ENCODE measurements at regions not wholly inside any gene's neighbourhood (a gene's known extent, or its start where the extent isn't known, plus 50 kb on each side); places are given as distances from the start of the nearest gene placed in this dataset.
A peak's percentile ranks its signal among the peaks of the same experiment; 100 is the strongest.
"Not testable (repeated sequence)": the region's sequence is repeated elsewhere in the genome, so short reads cannot be mapped to it uniquely, and the experiment has no call there.

- no peak overlapping the region for H3K4ac ChIP-seq (ENCODE audit: low read depth, low read length)
- no peak overlapping the region for H3K4me2 ChIP-seq (ENCODE audit: insufficient read depth, insufficient read length, low read length)
- H3K27ac Mint-ChIP-seq, result no peak overlapping the region; a peak in 1 of 7 replicates
- H2AK5ac ChIP-seq (ENCODE audit: insufficient read length, low read length), result no peak overlapping the region
- peaks cover 23% of the 10 kb centered on the region for H3K27me3 Mint-ChIP-seq (ENCODE audit: low read depth)
- H2BK12ac ChIP-seq (ENCODE audit: insufficient read length, low read depth, low read length), result no peak overlapping the region
- H3K36me3 Mint-ChIP-seq (ENCODE audit: insufficient read depth in 1 of 3, low read depth in 3 of 3), result peaks cover 0 to 7% (median 2%) of the 10 kb centered on the region in 3 experiments; a peak in 5 of 7 replicates
- no peak overlapping the region for H3K18ac ChIP-seq (ENCODE audit: insufficient read length, low read depth, low read length)
- no peaks in the 10 kb centered on the region for H3K9me3 ChIP-seq (ENCODE audit: control insufficient read depth, low read depth, low read length)
- H3K23ac ChIP-seq (ENCODE audit: insufficient read length, low read depth, low read length), result no peak overlapping the region
- no peak overlapping the region for H2BK20ac ChIP-seq (ENCODE audit: low read depth, low read length, poor library complexity, severe bottlenecking)
- H2BK15ac ChIP-seq (ENCODE audit: low read depth, low read length), result no peak overlapping the region
- H4K8ac ChIP-seq (replicated peaks; ENCODE audit: insufficient read length, low read depth, low read length), result no peak overlapping the region
- H4K5ac ChIP-seq (ENCODE audit: insufficient read length, low read depth, low read length), result no peak overlapping the region
- H3K79me1 ChIP-seq (ENCODE audit: insufficient read depth, low read depth, low read length, poor library complexity, severe bottlenecking), result no peaks in the 10 kb centered on the region
- no peaks in the 10 kb centered on the region for H3K79me2 ChIP-seq (ENCODE audit: insufficient read depth, low read length)
- no peaks in the 10 kb centered on the region for H3K23me2 ChIP-seq (ENCODE audit: insufficient read length, low read depth, low read length, poor library complexity, severe bottlenecking)
- H3K4me1 ChIP-seq (ENCODE audit: insufficient read depth, low read length), result no peaks in the 10 kb centered on the region; the same call in 1 of the 2 replicates
- no peak overlapping the region for H3T11ph ChIP-seq (ENCODE audit: low read length)
- no peak overlapping the region for H3K56ac ChIP-seq (ENCODE audit: insufficient read length, low read depth, low read length)
- peaks cover 3 to 8% of the 10 kb centered on the region in 2 experiments; a peak in 4 of 5 replicates for H3K9me3 Mint-ChIP-seq
- no peak overlapping the region for H3K14ac ChIP-seq (ENCODE audit: insufficient read depth, low read length)
- H3K9ac ChIP-seq (ENCODE audit: extremely low read depth, insufficient read length, low read length), result no peak overlapping the region
- no peak overlapping the region for H2AFZ ChIP-seq (ENCODE audit: low read length)
- H3K4me3 Mint-ChIP-seq, result no peak overlapping the region
- DNase-seq, result peak; percentile 40
- H3K27ac ChIP-seq (ENCODE audit: insufficient read length, low read depth, low read length), result no peak overlapping the region
- WGBS (ENCODE audit: extremely low coverage, insufficient read length, low lambda C conversion rate), result no CpG with 5 or more reads among the region's 5 CpGs
- no peak overlapping the region for H2BK120ac ChIP-seq (ENCODE audit: low read depth, low read length, poor library complexity, severe bottlenecking)
- H3K4me1 Mint-ChIP-seq, result peaks cover 12 to 15% of the 10 kb centered on the region in 2 experiments
- H2BK5ac ChIP-seq (ENCODE audit: insufficient read length, low read length), result no peak overlapping the region
- no peak for TF ChIP-seq CTCF (conservative IDR thresholded peaks at IDR 0.05)
- no peak overlapping the region for H4K91ac ChIP-seq (ENCODE audit: insufficient read length, low read depth, low read length)
- no peaks in the 10 kb centered on the region; the same call in 1 of the 2 replicates for H3K27me3 ChIP-seq (ENCODE audit: insufficient read depth, low read length)
- no peaks in the 10 kb centered on the region for H4K20me1 ChIP-seq (ENCODE audit: control insufficient read depth, insufficient read depth, insufficient read length)
These were observed 72.5 kb upstream of the ID2 start for GRCh38 chr2:8609357-8609811.

GRCh38 chr2:8610775-8611174, 71.1 kb upstream of the ID2 start:
- no CpG with 5 or more reads among the region's 3 CpGs for WGBS (ENCODE audit: extremely low coverage, insufficient read length, low lambda C conversion rate)
- not testable (repeated sequence) for H4K20me1 ChIP-seq (ENCODE audit: control insufficient read depth, insufficient read depth, insufficient read length); H4K91ac ChIP-seq (ENCODE audit: insufficient read length, low read depth, low read length); H3K27me3 ChIP-seq (ENCODE audit: insufficient read depth, low read length); H3K27ac Mint-ChIP-seq; H3K36me3 Mint-ChIP-seq (ENCODE audit: insufficient read depth in 1 of 3, low read depth in 3 of 3); H2AK5ac ChIP-seq (ENCODE audit: insufficient read length, low read length); H3K18ac ChIP-seq (ENCODE audit: insufficient read length, low read depth, low read length); H2BK15ac ChIP-seq (ENCODE audit: low read depth, low read length); H3K4ac ChIP-seq (ENCODE audit: low read depth, low read length); H3K14ac ChIP-seq (ENCODE audit: insufficient read depth, low read length); H3K4me2 ChIP-seq (ENCODE audit: insufficient read depth, insufficient read length, low read length); H3K9me3 Mint-ChIP-seq; H3K79me1 ChIP-seq (ENCODE audit: insufficient read depth, low read depth, low read length, poor library complexity, severe bottlenecking); H4K8ac ChIP-seq (replicated peaks; ENCODE audit: insufficient read length, low read depth, low read length); H2BK5ac ChIP-seq (ENCODE audit: insufficient read length, low read length); H2AFZ ChIP-seq (ENCODE audit: low read length); H3K4me1 ChIP-seq (ENCODE audit: insufficient read depth, low read length); H3K56ac ChIP-seq (ENCODE audit: insufficient read length, low read depth, low read length); H4K5ac ChIP-seq (ENCODE audit: insufficient read length, low read depth, low read length); H3K9me3 ChIP-seq (ENCODE audit: control insufficient read depth, low read depth, low read length); H3K79me2 ChIP-seq (ENCODE audit: insufficient read depth, low read length); H2BK120ac ChIP-seq (ENCODE audit: low read depth, low read length, poor library complexity, severe bottlenecking); H2BK20ac ChIP-seq (ENCODE audit: low read depth, low read length, poor library complexity, severe bottlenecking); DNase-seq; H2BK12ac ChIP-seq (ENCODE audit: insufficient read length, low read depth, low read length); H3K23me2 ChIP-seq (ENCODE audit: insufficient read length, low read depth, low read length, poor library complexity, severe bottlenecking); H3K9ac ChIP-seq (ENCODE audit: extremely low read depth, insufficient read length, low read length); H3T11ph ChIP-seq (ENCODE audit: low read length); H3K4me3 Mint-ChIP-seq; H3K27ac ChIP-seq (ENCODE audit: insufficient read length, low read depth, low read length); H3K23ac ChIP-seq (ENCODE audit: insufficient read length, low read depth, low read length)
- Mint-ChIP-seq H3K4me1 (peaks cover 12 to 15% of the 10 kb centered on the region in 2 experiments), H3K27me3 (ENCODE audit: low read depth) (peaks cover 28% of the 10 kb centered on the region)

Data from H9 (cell line).